IMR-90 (cell line): ENCODE measurements at regions not wholly inside any gene's neighbourhood (a gene's known extent, or its start where the extent isn't known, plus 50 kb on each side); places are given as distances from the start of the nearest gene placed in this dataset.

Experiments used
- ATAC-seq: fragments of 200-7000 bp; cut with Tn5 transposase; 2 replicates; pipeline ENCODE4 v1.9.1; 2020; ENCODE audit warnings: low read depth, mild to moderate bottlenecking, moderate library complexity
- BruUV-seq: library from RNA; stranded (reverse); fragments of 400-500 nt; replicated peaks from 2 replicates; lab custom pipeline; 2021; lab: Mats Ljungman, UMichigan
- CTCF ChIA-PET: fragments of 300-600 bp; formaldehyde crosslinking; extraction: SDS; loops from one replicate; lab custom pipeline; 2021; ENCODE audit warnings: antibody characterized with exemption; lab: Yijun Ruan, JAX
- POLR2A ChIA-PET: fragments of 300-600 bp; sonication (Branson Sonifier 250); formaldehyde crosslinking; loops from one replicate; lab custom pipeline; 2022; ENCODE audit warnings: antibody characterized with exemption; ENCODE audit not compliant: unreplicated experiment; lab: Charles Lee
- DNase-seq: peaks from one replicate; pipeline ENCODE4 v3.0.0; 2013
- H2AFZ ChIP-seq: replicated peaks from 2 replicates; pipeline ENCODE3; 2013; ENCODE audit warnings: low read length, mild to moderate bottlenecking; ENCODE audit not compliant: poor library complexity
- H2AK5ac ChIP-seq: 2 replicates; pipeline ENCODE4 v1.6.1; 2013; ENCODE audit warnings: low read depth, low read length, inconsistent platforms
- H2AK9ac ChIP-seq: replicated peaks from 2 replicates; pipeline ENCODE3; 2013; ENCODE audit warnings: mild to moderate bottlenecking, low read depth, low read length, moderate library complexity; ENCODE audit not compliant: poor library complexity
- H2BK120ac ChIP-seq: 2 replicates; pipeline ENCODE4 v1.6.1; 2013; ENCODE audit warnings: low read depth, low read length, inconsistent platforms
- H2BK15ac ChIP-seq: 3 replicates; pipeline ENCODE4 v1.6.1; 2013; ENCODE audit warnings: low read depth, low read length, inconsistent platforms
- H2BK20ac ChIP-seq: 2 replicates; pipeline ENCODE4 v1.6.1; 2013; ENCODE audit warnings: low read depth, mild to moderate bottlenecking, inconsistent platforms, low read length, moderate library complexity
- H2BK5ac ChIP-seq: 2 replicates; pipeline ENCODE4 v1.6.1; 2013; ENCODE audit warnings: mild to moderate bottlenecking, low read depth, low read length, inconsistent platforms; ENCODE audit not compliant: poor library complexity, severe bottlenecking
- H3K14ac ChIP-seq: replicated peaks from 2 replicates; pipeline ENCODE4 v1.6.1; 2013; ENCODE audit warnings: low read depth, low read length, inconsistent platforms
- H3K18ac ChIP-seq: 2 replicates; pipeline ENCODE4 v1.6.1; 2013; ENCODE audit warnings: low read depth, low read length, control low read depth
- H3K23ac ChIP-seq: 2 replicates; pipeline ENCODE4 v1.6.1; 2013; ENCODE audit warnings: low read depth, low read length, inconsistent platforms
- H3K27ac ChIP-seq: 2 replicates; pipeline ENCODE4 v1.5.1; 2013; ENCODE audit warnings: mild to moderate bottlenecking, control low read depth, low read length; ENCODE audit not compliant: insufficient read depth
- H3K27me3 ChIP-seq: 2 replicates; pipeline ENCODE4 v1.6.1; 2013; ENCODE audit warnings: low read length; ENCODE audit not compliant: control insufficient read depth, insufficient read depth
- H3K36me3 ChIP-seq: 2 replicates; pipeline ENCODE4 v1.6.1; 2013; ENCODE audit warnings: low read length, mixed read lengths; ENCODE audit not compliant: control insufficient read depth, insufficient read depth
- H3K4ac ChIP-seq: 2 replicates; pipeline ENCODE4 v1.6.1; 2013; ENCODE audit warnings: low read depth, low read length, inconsistent platforms
- H3K4me1 ChIP-seq: 2 replicates; pipeline ENCODE4 v1.6.1; 2013; ENCODE audit warnings: low read length, mixed read lengths; ENCODE audit not compliant: control insufficient read depth, insufficient read depth
- H3K4me2 ChIP-seq: 2 replicates; pipeline ENCODE4 v1.6.1; 2013; ENCODE audit warnings: low read depth, mild to moderate bottlenecking, control low read depth, low read length, moderate library complexity
- H3K4me3 ChIP-seq: 2 replicates; pipeline ENCODE4 v1.5.1; 2013; ENCODE audit warnings: low read depth, mild to moderate bottlenecking, control low read depth, low read length, moderate library complexity; ENCODE audit not compliant: insufficient read depth
- H3K56ac ChIP-seq: 2 replicates; pipeline ENCODE4 v1.6.1; 2013; ENCODE audit warnings: low read length, inconsistent platforms; ENCODE audit not compliant: insufficient read depth; ENCODE audit errors: extremely low read depth
- H3K79me1 ChIP-seq, 2 experiments: 2 replicates each; pipeline ENCODE4 v1.6.1; 2013; ENCODE audit warnings: low read length in 2 of 2, inconsistent platforms in 1 of 2, low read depth in 1 of 2
- H3K9ac ChIP-seq: 2 replicates; pipeline ENCODE4 v1.6.1; 2013; ENCODE audit warnings: low read depth, low read length, control low read depth
- H3K9me1 ChIP-seq: 2 replicates; pipeline ENCODE4 v1.6.1; 2013; ENCODE audit warnings: low read length, inconsistent platforms; ENCODE audit not compliant: insufficient read depth
- H3K9me3 ChIP-seq: 2 replicates; pipeline ENCODE4 v1.6.1; 2013; ENCODE audit warnings: low read length; ENCODE audit not compliant: control insufficient read depth, insufficient read depth
- H4K20me1 ChIP-seq: 2 replicates; pipeline ENCODE4 v1.6.1; 2013; ENCODE audit warnings: low read length, inconsistent platforms; ENCODE audit not compliant: insufficient read depth
- H4K5ac ChIP-seq: 2 replicates; pipeline ENCODE4 v1.6.1; 2013; ENCODE audit warnings: mild to moderate bottlenecking, low read depth, low read length, control low read depth
- H4K8ac ChIP-seq, 2 experiments: 2 replicates each; pipeline ENCODE4 v1.6.1; 2013; ENCODE audit warnings: low read depth in 2 of 2, low read length in 2 of 2, control low read depth in 1 of 2, inconsistent platforms in 1 of 2
- H4K91ac ChIP-seq: 2 replicates; pipeline ENCODE4 v1.6.1; 2013; ENCODE audit warnings: low read depth, low read length, inconsistent platforms; ENCODE audit not compliant: insufficient read depth
- BHLHE40 ChIP-seq: fragments of 150-350 bp; IDR thresholded peaks from 2 replicates; pipeline ENCODE4 v1.6.1; 2016; ENCODE audit warnings: mild to moderate bottlenecking, low read depth, low read length
- CEBPB ChIP-seq: IDR thresholded peaks from 2 replicates; pipeline ENCODE4 v1.6.1; 2012; ENCODE audit warnings: low read depth, low read length, improper control_type of control experiment
- CHD1 ChIP-seq: IDR thresholded peaks from 2 replicates; pipeline ENCODE4 v1.6.1; 2012; ENCODE audit warnings: low read depth, low read length, improper control_type of control experiment
- CTCF ChIP-seq: conservative IDR thresholded peaks from 2 replicates; pipeline ENCODE4 v1.5.1; 2012; ENCODE audit warnings: mild to moderate bottlenecking, low read depth, low read length, improper control_type of control experiment
- FOS ChIP-seq: fragments of 150-350 bp; IDR thresholded peaks from 2 replicates; pipeline ENCODE4 v1.6.1; 2016; ENCODE audit warnings: low read depth, low read length
- MAFK ChIP-seq: IDR thresholded peaks from 2 replicates; pipeline ENCODE4 v1.6.1; 2012; ENCODE audit warnings: low read depth, low read length, improper control_type of control experiment
- MAZ ChIP-seq: IDR thresholded peaks from 2 replicates; pipeline ENCODE4 v1.6.1; 2012; ENCODE audit warnings: low read depth, mild to moderate bottlenecking, low read length, improper control_type of control experiment, moderate library complexity, borderline replicate concordance
- MXI1 ChIP-seq: IDR thresholded peaks from 2 replicates; pipeline ENCODE4 v1.6.1; 2012; ENCODE audit warnings: low read depth, mild to moderate bottlenecking, low read length, moderate library complexity, borderline replicate concordance
- NFE2L2 ChIP-seq: fragments of 150-350 bp; IDR thresholded peaks from 2 replicates; pipeline ENCODE4 v1.6.1; 2016; ENCODE audit warnings: low read depth, mild to moderate bottlenecking, low read length
- POLR2A ChIP-seq: IDR thresholded peaks from 2 replicates; pipeline ENCODE4 v1.6.1; 2012; ENCODE audit warnings: mild to moderate bottlenecking, low read depth, low read length
- RCOR1 ChIP-seq: IDR thresholded peaks from 2 replicates; pipeline ENCODE4 v1.6.1; 2012; ENCODE audit warnings: mild to moderate bottlenecking, low read length, improper control_type of control experiment; ENCODE audit not compliant: insufficient replicate concordance
- SMC3 ChIP-seq: fragments of 150-350 bp; IDR thresholded peaks from 2 replicates; pipeline ENCODE4 v1.6.1; 2016; ENCODE audit warnings: low read depth, mild to moderate bottlenecking, antibody characterized with exemption, low read length, moderate library complexity
- USF2 ChIP-seq: fragments of 150-350 bp; IDR thresholded peaks from 2 replicates; pipeline ENCODE4 v1.6.1; 2017; ENCODE audit warnings: mild to moderate bottlenecking, antibody characterized with exemption, low read length, low read depth
- WGBS, 2 experiments: methylation state at CpG; one replicate each; pipeline versions ENCODE4 v1.1.5 to v1.1.7; 2013; ENCODE audit warnings: missing lambda C conversion rate in 2 of 2; ENCODE audit not compliant: insufficient read length in 1 of 2; ENCODE audit errors: extremely low coverage in 2 of 2; 5-methylcytosine and 5-hydroxymethylcytosine counted together
- dilution Hi-C: fragments of 300-500 bp; cut with HindIII; formaldehyde crosslinking; loops from one replicate; pipeline ENCODE4 v1.14.3; 2018; ENCODE audit warnings: low sequenced_read_pairs; ENCODE audit not compliant: unreplicated experiment
- in situ Hi-C: fragments of 300-500 bp; cut with MboI; formaldehyde crosslinking; loops from 3 replicates; pipeline ENCODE4 v1.14.3; 2019; ENCODE audit warnings: low sequenced_read_pairs, inconsistent platforms, mixed read lengths
- intact Hi-C: fragments of 100-400 bp; cut with micrococcal nuclease; formaldehyde crosslinking; loops from 2 replicates; pipeline ENCODE4 v1.10.0; 2022

DNA sequence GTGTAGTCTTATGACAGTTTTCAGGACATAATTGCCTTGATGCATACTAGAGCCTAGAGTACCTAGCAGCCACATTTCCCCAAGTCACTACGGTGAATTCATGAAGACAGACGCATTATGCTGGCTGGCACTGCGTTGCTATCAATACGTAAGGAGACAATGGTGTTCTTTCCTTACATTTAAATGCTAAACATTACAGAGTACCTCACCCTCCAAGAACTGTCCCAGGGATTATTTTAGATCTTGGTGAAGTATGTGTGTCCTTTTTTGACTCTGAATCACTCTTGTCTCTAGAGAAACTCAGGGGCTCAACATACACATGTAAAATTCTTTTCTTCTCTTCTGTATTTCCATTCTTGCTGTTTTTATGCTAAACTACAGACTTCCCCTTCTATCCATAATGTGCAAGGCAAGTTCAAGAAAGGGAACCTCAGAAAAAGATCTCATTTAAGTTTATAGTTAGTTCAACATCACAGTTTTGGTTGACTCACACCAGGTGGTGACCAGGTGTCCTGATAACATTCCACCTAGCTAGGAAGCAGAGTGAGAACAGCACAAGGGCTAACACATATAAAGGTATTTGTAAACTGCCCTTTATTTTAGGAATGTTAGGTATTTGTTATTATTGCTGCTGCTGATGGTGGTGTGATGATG, 212.4 kb upstream of the HNRNPA3 start:
- H2BK120ac ChIP-seq = no peak overlapping the region
- TF ChIP-seq FOS (no peak), USF2 (no peak), CHD1 (no peak), CTCF (no peak), NFE2L2 (no peak), MAFK (no peak), MAZ (no peak), MXI1 (no peak), RCOR1 (no peak), BHLHE40 (no peak), CEBPB (no peak), SMC3 (no peak), POLR2A (no peak)
- in situ Hi-C loops (no loop called here), dilution Hi-C loops (no loop called here), intact Hi-C loops (no loop called here)
- no peaks in the 10 kb centered on the region for H3K9me1 ChIP-seq
- H3K4me2 ChIP-seq = no peak overlapping the region
- CTCF ChIA-PET = no interaction called here
- no peak overlapping the region for H3K23ac ChIP-seq
- WGBS, 2 experiments = 100% methylated on average over 2 of the region's 4 CpGs; no CpG with 5 or more reads in 1 of the 2 experiments
- ATAC-seq = no peak
- no peak overlapping the region for H4K5ac ChIP-seq
- H2AFZ ChIP-seq = no peak overlapping the region
- no peaks in the 10 kb centered on the region for H3K36me3 ChIP-seq
- no peak for DNase-seq
- H3K27ac ChIP-seq = no peak overlapping the region
- H2BK15ac ChIP-seq = no peak overlapping the region
- no peaks in the 10 kb centered on the region for H3K9me3 ChIP-seq
- no peak overlapping the region for H3K9ac ChIP-seq
- no peak overlapping the region for H2BK20ac ChIP-seq
- no peaks in the 10 kb centered on the region for H3K4me1 ChIP-seq
- no peaks in the 10 kb centered on the region for H3K27me3 ChIP-seq
- H3K79me1 ChIP-seq = no peaks in the 10 kb centered on the region
- H4K8ac ChIP-seq = no peak overlapping the region
- H2AK5ac ChIP-seq = no peak overlapping the region
- H3K56ac ChIP-seq = no peak overlapping the region
- no peak overlapping the region for H4K91ac ChIP-seq
- no peak overlapping the region for H3K14ac ChIP-seq
- H2BK5ac ChIP-seq = no peak overlapping the region
- POLR2A ChIA-PET = no interaction called here
- no peak overlapping the region for H2AK9ac ChIP-seq
- no peak overlapping the region for H3K4me3 ChIP-seq
- H4K20me1 ChIP-seq = no peaks in the 10 kb centered on the region
- no peak overlapping the region for H3K4ac ChIP-seq
- no peak overlapping the region for H3K18ac ChIP-seq
- BruUV-seq = no TSS peak
